Endodermal cell (in vitro differentiated cells): ENCODE measurements at regions not wholly inside any gene's neighbourhood (a gene's known extent, or its start where the extent isn't known, plus 50 kb on each side); places are given as distances from the start of the nearest gene placed in this dataset.
A peak's percentile ranks its signal among the peaks of the same experiment; 100 is the strongest.
"Not testable (repeated sequence)": the region's sequence is repeated elsewhere in the genome, so short reads cannot be mapped to it uniquely, and the experiment has no call there.

ENCODE experiments used
- DNase-seq: peaks from one replicate; pipeline ENCODE4 v3.0.0-alpha.2; 2017
- H3K27ac ChIP-seq: 2 replicates; pipeline ENCODE4 v1.5.1; 2013; ENCODE audit warnings: mild to moderate bottlenecking, low read depth, low read length, moderate library complexity
- H3K27me3 ChIP-seq: 2 replicates; pipeline ENCODE4 v1.6.1; 2013; ENCODE audit warnings: mild to moderate bottlenecking, low read length, moderate library complexity; ENCODE audit not compliant: insufficient read depth, control insufficient read depth, poor library complexity, severe bottlenecking
- H3K36me3 ChIP-seq: 2 replicates; pipeline ENCODE4 v1.7.0; 2013; ENCODE audit warnings: mild to moderate bottlenecking, low read length, moderate library complexity; ENCODE audit not compliant: control insufficient read depth, insufficient read depth
- H3K4me1 ChIP-seq: one replicate; pipeline ENCODE4 v1.7.0; 2013; ENCODE audit warnings: low read length; ENCODE audit not compliant: control insufficient read depth, insufficient read depth
- H3K4me3 ChIP-seq: 2 replicates; pipeline ENCODE4 v1.5.1; 2013; ENCODE audit warnings: mild to moderate bottlenecking, low read length, moderate library complexity
- H3K9ac ChIP-seq: 2 replicates; pipeline ENCODE4 v1.6.1; 2013; ENCODE audit warnings: mild to moderate bottlenecking, low read length, moderate library complexity; ENCODE audit not compliant: poor library complexity, severe bottlenecking; ENCODE audit errors: extremely low read depth
- H3K9me3 ChIP-seq: 2 replicates; pipeline ENCODE4 v1.6.1; 2013; ENCODE audit warnings: mild to moderate bottlenecking, low read length, moderate library complexity; ENCODE audit not compliant: control insufficient read depth
- H3K27ac Mint-ChIP-seq: 2 replicates; pipeline ENCODE4 v1.8.0; 2020; ENCODE audit warnings: mixed read lengths
- H3K27me3 Mint-ChIP-seq: 2 replicates; pipeline ENCODE4 v1.8.0; 2021; ENCODE audit warnings: mild to moderate bottlenecking, mixed read lengths; ENCODE audit not compliant: insufficient read depth
- H3K36me3 Mint-ChIP-seq: 2 replicates; pipeline ENCODE4 v1.8.0; 2020; ENCODE audit warnings: low read depth, mixed read lengths
- H3K4me1 Mint-ChIP-seq: 2 replicates; pipeline ENCODE4 v1.8.0; 2020; ENCODE audit warnings: mixed read lengths
- H3K4me3 Mint-ChIP-seq: 2 replicates; pipeline ENCODE4 v1.8.0; 2020; ENCODE audit warnings: mild to moderate bottlenecking, moderate library complexity, mixed read lengths
- H3K9me3 Mint-ChIP-seq: 2 replicates; pipeline ENCODE4 v1.8.0; 2020; ENCODE audit warnings: mild to moderate bottlenecking, mixed read lengths
- CTCF ChIP-seq: fragments of 200-600 bp; sonication (generic); conservative IDR thresholded peaks from 2 replicates; pipeline ENCODE4 v1.5.0; 2021; ENCODE audit warnings: antibody characterized with exemption, mild to moderate bottlenecking
- WGBS, 2 experiments: methylation state at CpG; one replicate each; pipeline versions ENCODE4 v1.1.5 to v1.1.7; 2013; ENCODE audit warnings: missing lambda C conversion rate in 2 of 2, mixed read lengths in 1 of 2; ENCODE audit not compliant: insufficient coverage in 1 of 2, insufficient read length in 1 of 2; 5-methylcytosine and 5-hydroxymethylcytosine counted together

- H3K27me3 Mint-ChIP-seq, H3K36me3 Mint-ChIP-seq, H3K4me3 Mint-ChIP-seq, H3K4me3 ChIP-seq, H3K9me3 Mint-ChIP-seq, H3K36me3 ChIP-seq, H3K27ac ChIP-seq, H3K9me3 ChIP-seq, H3K27me3 ChIP-seq, H3K9ac ChIP-seq, H3K4me1 ChIP-seq: not testable (repeated sequence)
- peak; percentile 78 for TF ChIP-seq CTCF
- H3K4me1 Mint-ChIP-seq, result peaks cover 17% of the 10 kb centered on the region
- H3K27ac Mint-ChIP-seq, result peak overlapping the region; percentile 77
- 28 to 31% methylated on average over 16 to 24 of the region's 26 CpGs for WGBS, 2 experiments
- peak; percentile 85 for DNase-seq
These were observed 118.0 kb upstream of the ALDH3B2 start for GRCh38 chr11:67792273-67792990.

- not testable (repeated sequence) for H3K27me3 Mint-ChIP-seq, H3K27me3 ChIP-seq, H3K4me3 Mint-ChIP-seq, H3K27ac ChIP-seq, H3K9me3 Mint-ChIP-seq, H3K4me1 ChIP-seq, H3K4me3 ChIP-seq, H3K36me3 Mint-ChIP-seq, H3K9me3 ChIP-seq, H3K36me3 ChIP-seq, H3K9ac ChIP-seq
- WGBS, 2 experiments, result 67 to 80% methylated on average over 6 to 11 of the region's 11 CpGs
- Mint-ChIP-seq H3K4me1 (peaks cover 17% of the 10 kb centered on the region), H3K27ac (peak overlapping the region; percentile 77)
- DNase-seq, result peak; percentile 71
These were observed 117.3 kb upstream of the ALDH3B2 start for GRCh38 chr11:67791598-67792170.

GRCh38 chr11:67788341-67788695 lies 113.9 kb upstream of the ALDH3B2 start:
- not testable (repeated sequence) for H3K27ac Mint-ChIP-seq, H3K4me3 ChIP-seq, H3K27me3 ChIP-seq, H3K9me3 Mint-ChIP-seq, H3K36me3 Mint-ChIP-seq, H3K9ac ChIP-seq, H3K4me1 ChIP-seq, H3K27me3 Mint-ChIP-seq, H3K9me3 ChIP-seq, H3K4me3 Mint-ChIP-seq, H3K27ac ChIP-seq, H3K36me3 ChIP-seq
- H3K4me1 Mint-ChIP-seq, result peaks cover 17% of the 10 kb centered on the region
- peak; percentile 52 for DNase-seq
- 52 to 67% methylated on average over 1 to 5 of the region's 5 CpGs for WGBS, 2 experiments

GRCh38 chr11:67787681-67788340 lies 113.4 kb upstream of the ALDH3B2 start:
- not testable (repeated sequence) for H3K9ac ChIP-seq, DNase-seq, H3K27me3 ChIP-seq, H3K9me3 Mint-ChIP-seq, H3K4me3 Mint-ChIP-seq, H3K27ac Mint-ChIP-seq, H3K27me3 Mint-ChIP-seq, H3K9me3 ChIP-seq, H3K27ac ChIP-seq, H3K4me1 ChIP-seq, H3K36me3 ChIP-seq, H3K36me3 Mint-ChIP-seq, H3K4me3 ChIP-seq
- H3K4me1 Mint-ChIP-seq, result peaks cover 17% of the 10 kb centered on the region
- 84 to 100% methylated on average over 3 to 17 of the region's 19 CpGs for WGBS, 2 experiments

- not testable (repeated sequence) for H3K9me3 ChIP-seq, H3K4me3 ChIP-seq, H3K27me3 Mint-ChIP-seq, H3K27ac ChIP-seq, H3K9ac ChIP-seq, H3K4me1 ChIP-seq, H3K36me3 Mint-ChIP-seq, H3K27me3 ChIP-seq, H3K4me3 Mint-ChIP-seq, H3K36me3 ChIP-seq, H3K27ac Mint-ChIP-seq
- Mint-ChIP-seq H3K4me1 (peaks cover 24% of the 10 kb centered on the region), H3K9me3 (peaks cover 12% of the 10 kb centered on the region)
- 72 to 88% methylated on average over 2 of the region's 2 CpGs for WGBS, 2 experiments
- DNase-seq, result peak; percentile 20
These were observed 107.5 kb upstream of the ALDH3B2 start for GRCh38 chr11:67781967-67782366.

- not testable (repeated sequence) for DNase-seq, H3K36me3 ChIP-seq, H3K9ac ChIP-seq, H3K4me1 ChIP-seq, H3K4me3 Mint-ChIP-seq, H3K27ac Mint-ChIP-seq, H3K4me3 ChIP-seq, H3K27me3 ChIP-seq, H3K9me3 ChIP-seq, H3K36me3 Mint-ChIP-seq, H3K27me3 Mint-ChIP-seq, H3K27ac ChIP-seq
- WGBS, 2 experiments, result 93 to 100% methylated on average over 1 to 2 of the region's 2 CpGs
- peaks cover 12% of the 10 kb centered on the region for H3K9me3 Mint-ChIP-seq
- H3K4me1 Mint-ChIP-seq, result peaks cover 25% of the 10 kb centered on the region
These were observed 107.1 kb upstream of the ALDH3B2 start for GRCh38 chr11:67781506-67781905.
